Mucosa of descending colon (tissue), 3 donors: ENCODE measurements at regions not wholly inside any gene's neighbourhood (a gene's known extent, or its start where the extent isn't known, plus 50 kb on each side); places are given as distances from the start of the nearest gene placed in this dataset.

Experiments used
- ATAC-seq: fragments of 200-7000 bp; cut with Tn5 transposase; one replicate; pipeline ENCODE4 v1.9.1; 2020; ENCODE audit warnings: mild to moderate bottlenecking, moderate library complexity
- DNase-seq, 3 donors: peaks; one replicate each; pipeline ENCODE4 v3.0.0-alpha.2; 2020
- H3K36me3 ChIP-seq: fragments of 200-600 bp; one replicate; pipeline ENCODE4 v1.8.0; 2021; ENCODE audit warnings: low read depth, mild to moderate bottlenecking
- H3K4me1 ChIP-seq: fragments of 200-600 bp; one replicate; pipeline ENCODE4 v1.8.0; 2021; ENCODE audit warnings: low read depth, mild to moderate bottlenecking
- H3K4me3 ChIP-seq: fragments of 200-600 bp; one replicate; pipeline ENCODE4 v1.8.0; 2021; ENCODE audit warnings: mild to moderate bottlenecking
- H3K9me3 ChIP-seq: fragments of 200-600 bp; one replicate; pipeline ENCODE4 v1.8.0; 2021; ENCODE audit warnings: mild to moderate bottlenecking
- intact Hi-C, 2 donors: fragments of 100-400 bp; cut with DNase I in 1 of 2; cut with micrococcal nuclease in 1 of 2; formaldehyde crosslinking; loops; one replicate each; pipeline versions ENCODE4 v1.11.0 to v1.11.1; 2022; cut with DNase I, micrococcal nuclease
- TF ChIP-seq, protein P1 (sequence below): fragments of 200-600 bp; IDR thresholded peaks from one replicate; pipeline ENCODE4 v1.8.0; 2022; ENCODE audit warnings: antibody characterized with exemption, mild to moderate bottlenecking
- donor health status: DM: no; HTN: no; CAD: no; lungs with moderate emphysema.
- donor health status: DM: no; HTN: no; CAD: no.
- donor health status: DM: no; HTN: yes; CAD: no.

DNA sequence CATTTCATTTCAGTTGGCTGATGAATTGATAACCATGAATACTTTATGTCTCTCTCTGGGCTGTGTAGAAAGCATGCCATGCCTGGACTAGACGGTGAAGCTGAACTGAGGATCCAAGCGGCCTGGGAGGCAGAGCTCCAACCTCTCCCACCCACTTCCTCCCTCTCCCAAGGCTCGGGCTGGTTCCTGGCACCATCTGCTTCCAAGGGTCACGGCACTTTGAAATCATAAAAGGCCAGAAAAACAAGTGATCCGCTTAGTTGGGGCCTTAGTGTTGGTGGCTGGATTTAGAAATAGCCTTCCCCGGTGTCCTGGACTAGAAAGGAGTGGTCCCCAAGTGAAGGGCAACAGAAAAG is 202.4 kb upstream of the PMEPA1 start:
- Histone ChIP-seq H3K4me3 (no peak overlapping the region), H3K36me3 (no peaks in the 10 kb centered on the region), H3K9me3 (no peaks in the 10 kb centered on the region), H3K4me1 (no peaks in the 10 kb centered on the region)
- intact Hi-C loops, result no loop called here
- TF ChIP-seq, protein P1, sequence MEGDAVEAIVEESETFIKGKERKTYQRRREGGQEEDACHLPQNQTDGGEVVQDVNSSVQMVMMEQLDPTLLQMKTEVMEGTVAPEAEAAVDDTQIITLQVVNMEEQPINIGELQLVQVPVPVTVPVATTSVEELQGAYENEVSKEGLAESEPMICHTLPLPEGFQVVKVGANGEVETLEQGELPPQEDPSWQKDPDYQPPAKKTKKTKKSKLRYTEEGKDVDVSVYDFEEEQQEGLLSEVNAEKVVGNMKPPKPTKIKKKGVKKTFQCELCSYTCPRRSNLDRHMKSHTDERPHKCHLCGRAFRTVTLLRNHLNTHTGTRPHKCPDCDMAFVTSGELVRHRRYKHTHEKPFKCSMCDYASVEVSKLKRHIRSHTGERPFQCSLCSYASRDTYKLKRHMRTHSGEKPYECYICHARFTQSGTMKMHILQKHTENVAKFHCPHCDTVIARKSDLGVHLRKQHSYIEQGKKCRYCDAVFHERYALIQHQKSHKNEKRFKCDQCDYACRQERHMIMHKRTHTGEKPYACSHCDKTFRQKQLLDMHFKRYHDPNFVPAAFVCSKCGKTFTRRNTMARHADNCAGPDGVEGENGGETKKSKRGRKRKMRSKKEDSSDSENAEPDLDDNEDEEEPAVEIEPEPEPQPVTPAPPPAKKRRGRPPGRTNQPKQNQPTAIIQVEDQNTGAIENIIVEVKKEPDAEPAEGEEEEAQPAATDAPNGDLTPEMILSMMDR, result no peak
- ATAC-seq, result no peak
- DNase-seq, result no peak

DNA sequence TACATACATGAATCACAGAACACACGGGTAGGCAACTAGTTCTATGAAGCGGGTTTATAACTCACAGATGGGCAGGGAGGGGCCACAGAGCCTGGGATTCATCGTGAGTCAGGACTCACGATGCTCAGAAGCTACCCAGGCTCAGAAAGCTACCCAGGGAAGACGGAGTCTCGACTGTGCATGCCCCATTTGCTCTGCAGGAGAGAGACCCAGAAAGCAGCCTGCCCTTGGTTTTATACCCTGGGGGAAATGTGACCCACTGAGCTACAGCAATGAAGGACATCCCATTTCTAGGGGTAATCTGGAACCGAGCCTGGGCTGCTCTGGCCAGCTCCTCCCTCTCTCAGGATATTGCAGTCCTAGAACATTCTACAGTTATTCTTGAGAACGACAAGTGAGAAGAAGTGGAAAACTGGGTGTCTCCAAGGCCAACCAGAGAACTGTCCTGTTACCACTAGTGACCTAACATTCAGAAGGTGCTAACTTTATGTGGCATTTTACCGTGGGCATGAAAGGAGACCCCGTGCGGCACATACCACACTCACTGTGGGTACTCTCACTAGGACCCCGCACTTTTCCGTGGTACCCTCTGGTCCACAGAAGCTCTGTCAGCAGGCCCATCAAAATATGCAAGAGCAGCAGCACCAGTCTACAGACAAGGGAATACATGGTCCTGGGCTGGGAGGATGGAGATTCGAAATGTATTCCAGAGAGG is 201.9 kb upstream of the PMEPA1 start:
- TF ChIP-seq, protein P1, result no peak

DNA sequence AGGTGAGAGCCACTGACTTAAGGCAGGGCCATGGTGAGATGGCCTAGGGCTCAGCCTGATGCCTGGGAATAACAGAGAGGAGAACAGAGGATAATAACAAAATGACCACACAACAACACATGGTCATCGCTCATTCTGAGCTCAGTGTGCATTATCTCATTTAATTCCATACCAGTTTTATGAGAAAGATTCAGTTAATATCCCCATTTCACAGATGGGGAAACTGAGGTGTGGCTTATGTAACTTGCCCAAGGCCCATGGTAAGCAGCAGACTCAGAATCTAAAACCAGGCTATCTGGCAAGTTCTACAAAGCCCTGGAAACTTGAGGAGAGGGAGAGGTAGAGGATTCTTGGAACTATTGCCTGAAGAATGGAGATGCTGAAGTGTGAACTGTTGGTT is 200.9 kb upstream of the PMEPA1 start:
- DNase-seq, result no peak
- intact Hi-C loops, result no loop called here
- no peaks in the 10 kb centered on the region for H3K4me1 ChIP-seq
- TF ChIP-seq, protein P1, result no peak
- H3K4me3 ChIP-seq, result no peak overlapping the region
- H3K9me3 ChIP-seq, result no peaks in the 10 kb centered on the region
- ATAC-seq, result no peak
- no peaks in the 10 kb centered on the region for H3K36me3 ChIP-seq

More for the DNA sequence above, 201.9 kb upstream of the PMEPA1 start:
- ATAC-seq (no peak), DNase-seq (no peak)
- Histone ChIP-seq H3K4me1 (no peaks in the 10 kb centered on the region), H3K9me3 (no peaks in the 10 kb centered on the region), H3K36me3 (no peaks in the 10 kb centered on the region), H3K4me3 (no peak overlapping the region)
- intact Hi-C loops, result no loop called here

DNA sequence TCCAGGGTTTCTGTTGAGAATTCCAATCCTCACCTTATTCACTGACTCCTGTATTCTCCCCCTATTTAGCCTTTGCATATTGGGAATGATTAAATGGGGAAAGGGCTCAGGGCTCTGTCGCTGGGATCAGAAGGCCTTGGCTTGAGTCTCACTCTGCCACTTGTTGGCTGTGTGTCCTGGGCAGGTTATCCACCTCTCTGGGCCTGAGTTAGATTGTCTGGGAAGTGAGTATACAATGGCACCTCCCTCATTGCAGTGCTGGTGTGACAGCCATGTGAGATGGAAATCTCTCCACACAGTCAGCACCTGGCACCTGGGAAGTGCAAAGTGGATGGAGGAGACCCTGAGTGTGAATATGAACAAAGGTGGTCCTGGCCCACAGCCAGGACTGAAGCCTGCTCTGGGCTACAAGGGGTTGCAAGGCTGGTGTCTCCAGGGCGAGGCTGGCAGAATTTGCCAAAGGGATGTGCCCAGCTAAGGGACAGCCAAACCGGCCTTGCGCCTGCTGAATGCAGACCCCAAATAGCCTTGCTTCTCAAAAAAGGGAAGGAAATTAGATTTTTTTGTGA is 200.0 kb upstream of the PMEPA1 start:
- no peaks in the 10 kb centered on the region for H3K9me3 ChIP-seq
- H3K4me3 ChIP-seq, result no peak overlapping the region
- no peaks in the 10 kb centered on the region for H3K4me1 ChIP-seq
- DNase-seq (no peak), ATAC-seq (no peak)
- intact Hi-C loops, result no loop called here
- TF ChIP-seq, protein P1, result no peak
- H3K36me3 ChIP-seq, result no peaks in the 10 kb centered on the region

DNA sequence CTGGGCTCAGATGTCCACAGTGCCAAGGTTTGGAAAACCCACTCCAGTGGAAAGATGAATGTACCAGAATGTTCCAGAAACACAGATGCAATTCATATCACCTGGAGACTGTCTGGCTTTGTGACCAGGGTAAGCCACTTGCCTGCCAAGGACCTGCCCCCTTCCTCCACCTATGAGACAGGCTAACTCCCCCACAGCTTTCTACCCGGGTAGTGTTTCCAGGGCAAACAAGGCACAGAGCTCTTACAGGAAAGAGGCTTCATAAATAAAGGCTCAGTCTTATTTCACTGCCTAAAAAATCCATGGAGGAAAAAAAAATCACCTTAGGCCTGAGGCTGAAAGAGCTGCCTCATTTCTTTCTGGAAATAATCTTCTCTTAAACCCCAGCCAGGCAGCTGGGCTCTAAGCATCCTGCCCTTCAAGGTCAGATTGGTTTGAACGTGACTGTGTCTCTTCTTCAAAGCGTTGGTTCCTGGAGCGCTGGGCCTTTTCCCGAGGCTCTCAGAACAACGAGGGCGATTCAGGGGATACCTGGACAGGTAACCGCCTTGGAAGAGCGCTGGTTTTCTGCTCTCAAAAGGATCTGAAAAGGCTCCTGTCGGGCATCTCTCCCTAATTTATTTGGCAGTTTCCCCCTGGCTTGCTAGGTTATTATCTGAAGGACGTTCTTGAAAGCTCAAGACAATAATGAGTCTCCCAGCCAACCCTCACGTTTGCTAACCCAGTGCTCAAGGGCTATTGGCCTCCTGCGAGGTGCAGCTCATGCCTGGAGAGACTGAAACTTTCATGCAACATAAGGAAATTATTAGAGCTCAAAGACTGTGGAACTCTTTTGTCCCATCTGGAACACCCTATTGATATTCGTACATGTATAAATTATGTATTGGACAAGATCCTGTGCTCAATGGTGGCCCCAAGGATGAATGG is 199.2 kb upstream of the PMEPA1 start:
- Histone ChIP-seq H3K4me1 (no peaks in the 10 kb centered on the region), H3K9me3 (no peaks in the 10 kb centered on the region), H3K4me3 (no peak overlapping the region), H3K36me3 (no peaks in the 10 kb centered on the region)
- DNase-seq (no peak), ATAC-seq (no peak)
- intact Hi-C loops, result no loop called here
- TF ChIP-seq, protein P1, result no peak
